GM12892 (cell line): ENCODE measurements at regions not wholly inside any gene's neighbourhood (a gene's known extent, or its start where the extent isn't known, plus 50 kb on each side); places are given as distances from the start of the nearest gene placed in this dataset.

Experiments used
- DNase-seq: peaks from one replicate; pipeline ENCODE4 v3.0.0; 2011; ENCODE audit not compliant: insufficient read length
- FAIRE-seq: peaks from 2 replicates; lab custom pipeline; 2011; peaks lifted over from hg19 to GRCh38; lab: Jason Lieb, UNC
- POLR2A ChIP-seq: IDR thresholded peaks from 2 replicates; pipeline ENCODE4 v1.6.1; 2011; ENCODE audit warnings: low read depth, low read length, control low read depth
- POLR2AphosphoS5 ChIP-seq: IDR thresholded peaks from 2 replicates; pipeline ENCODE4 v1.6.1; 2011; ENCODE audit warnings: low read depth, low read length, control low read depth
- TAF1 ChIP-seq: IDR thresholded peaks from 2 replicates; pipeline ENCODE4 v1.6.1; 2011; ENCODE audit warnings: low read depth, mild to moderate bottlenecking, control low read depth, low read length, borderline replicate concordance

DNA sequence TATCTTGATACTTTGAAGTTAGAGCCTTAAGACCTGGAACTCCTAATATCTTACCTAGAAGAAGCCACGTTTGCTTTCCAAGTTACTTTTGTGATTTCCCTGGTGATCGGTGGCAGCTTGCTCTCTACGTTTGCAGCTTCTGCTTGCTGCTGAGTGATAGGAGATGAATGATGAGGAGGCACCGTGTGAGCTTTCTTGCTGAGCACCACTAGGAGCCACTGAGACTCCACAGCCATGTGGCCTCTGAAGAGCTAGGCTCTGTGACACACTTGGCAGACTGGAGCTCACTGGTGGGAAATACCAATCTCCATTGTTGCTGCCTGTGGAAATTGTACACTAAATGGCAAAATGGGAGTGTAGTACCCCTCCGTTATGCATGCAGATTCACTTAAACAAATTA lies 161.8 kb downstream of the IBTK start:
- peak; percentile 53 for FAIRE-seq
- DNase-seq, result no peak
- no peak for TF ChIP-seq POLR2AphosphoS5
- TF ChIP-seq TAF1, result no peak
- TF ChIP-seq POLR2A, result no peak

DNA sequence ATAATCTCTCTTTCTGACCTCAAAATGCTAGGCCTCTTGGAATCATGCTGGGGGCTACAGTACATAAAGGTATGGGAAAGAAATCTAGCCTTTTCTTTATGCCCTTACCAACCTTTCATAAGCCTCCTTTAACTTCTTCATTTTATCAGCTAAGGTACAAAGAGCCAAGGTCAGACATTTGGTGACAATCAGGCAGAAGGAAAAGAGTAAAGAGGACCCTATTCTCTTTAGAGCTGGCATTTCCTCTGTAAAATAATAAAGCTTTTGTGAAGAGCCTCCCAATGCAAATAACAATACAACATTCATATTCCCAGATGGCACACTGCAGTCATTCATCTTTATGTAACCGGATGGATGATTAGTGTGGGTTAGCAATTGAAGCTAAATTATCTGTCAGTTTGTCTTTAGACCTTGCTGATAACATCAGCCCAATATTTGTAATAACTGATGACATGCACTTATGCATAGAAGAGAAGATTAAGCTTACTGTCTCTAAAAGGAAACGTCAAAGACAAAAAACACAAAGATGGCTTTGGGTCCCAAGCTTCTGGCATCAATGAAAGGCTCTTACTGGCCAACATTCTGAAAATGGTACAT lies 163.1 kb downstream of the IBTK start:
- TF ChIP-seq POLR2A, result no peak
- no peak for TF ChIP-seq POLR2AphosphoS5
- no peak for TF ChIP-seq TAF1
- FAIRE-seq, result no peak
- no peak for DNase-seq

DNA sequence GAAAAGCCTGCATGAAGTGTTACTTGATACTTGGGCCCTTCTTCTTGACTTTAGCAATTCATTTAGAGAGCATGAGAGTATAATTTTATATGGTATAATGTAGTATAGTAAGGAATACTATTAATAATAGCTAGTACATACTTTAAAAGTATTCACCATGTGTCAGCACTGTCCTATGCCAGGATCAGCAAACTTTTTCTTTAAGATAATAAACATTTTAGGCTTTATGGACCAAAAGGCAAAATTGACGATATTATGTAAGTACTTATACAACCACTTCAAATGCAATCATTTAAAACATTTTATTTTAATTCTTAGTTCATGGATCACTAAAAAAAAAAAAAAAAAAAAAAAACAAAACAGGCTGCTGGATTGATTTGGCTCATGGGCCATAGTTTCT lies 163.9 kb downstream of the IBTK start:
- no peak for TF ChIP-seq TAF1
- no peak for TF ChIP-seq POLR2AphosphoS5
- no peak for TF ChIP-seq POLR2A
- DNase-seq (no peak), FAIRE-seq (no peak)

DNA sequence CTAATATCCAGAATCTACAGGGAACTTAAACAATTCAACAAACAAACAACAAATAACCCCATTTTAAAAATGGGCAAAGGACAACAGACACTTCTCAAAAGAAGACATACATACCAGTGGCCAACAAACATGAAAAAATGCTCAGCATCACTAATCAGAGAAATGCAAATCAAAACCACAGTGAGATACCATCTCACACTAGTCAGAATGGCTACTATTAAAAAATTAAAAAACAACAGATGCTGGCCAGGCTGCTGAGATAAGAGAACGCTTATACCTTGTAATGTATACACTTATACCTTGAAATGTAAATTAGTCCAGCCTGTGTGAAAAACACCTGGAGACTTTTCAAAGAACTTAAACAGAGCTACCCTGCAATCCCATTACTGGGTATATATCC lies 166.8 kb downstream of the IBTK start:
- FAIRE-seq, result no peak
- DNase-seq, result no peak
- TF ChIP-seq POLR2A (no peak), POLR2AphosphoS5 (no peak), TAF1 (no peak)

DNA sequence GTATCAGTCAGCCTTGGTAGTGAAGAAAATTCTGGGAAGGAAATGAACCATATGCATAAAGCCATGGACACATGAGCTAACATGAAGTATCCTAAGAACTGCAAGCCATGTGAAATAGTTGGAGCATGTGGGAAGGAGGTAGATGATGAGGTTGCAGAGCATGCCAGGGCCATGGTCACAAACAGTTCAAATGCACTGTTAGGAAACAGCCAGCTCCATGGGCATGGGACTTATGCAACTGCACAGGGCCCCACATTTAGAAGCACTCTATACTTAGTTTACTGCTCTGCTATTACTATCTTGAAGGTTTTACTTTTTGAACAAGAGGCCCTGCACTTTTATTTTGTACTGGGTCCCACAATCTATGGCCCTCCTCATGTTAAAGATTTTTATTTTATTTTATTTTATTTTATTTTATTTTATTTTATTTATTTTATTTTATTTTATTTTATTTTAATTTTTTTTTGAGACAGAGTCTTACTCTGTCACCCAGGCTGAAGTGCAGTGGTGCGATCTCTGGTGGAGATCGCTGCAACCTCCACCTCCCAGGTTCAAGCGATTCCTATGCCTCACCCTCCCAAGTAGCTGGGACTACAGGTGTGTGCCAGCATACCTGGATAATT lies 169.1 kb downstream of the IBTK start:
- no peak for TF ChIP-seq POLR2A
- no peak for TF ChIP-seq POLR2AphosphoS5
- TF ChIP-seq TAF1, result no peak
- FAIRE-seq, result no peak
- no peak for DNase-seq

DNA sequence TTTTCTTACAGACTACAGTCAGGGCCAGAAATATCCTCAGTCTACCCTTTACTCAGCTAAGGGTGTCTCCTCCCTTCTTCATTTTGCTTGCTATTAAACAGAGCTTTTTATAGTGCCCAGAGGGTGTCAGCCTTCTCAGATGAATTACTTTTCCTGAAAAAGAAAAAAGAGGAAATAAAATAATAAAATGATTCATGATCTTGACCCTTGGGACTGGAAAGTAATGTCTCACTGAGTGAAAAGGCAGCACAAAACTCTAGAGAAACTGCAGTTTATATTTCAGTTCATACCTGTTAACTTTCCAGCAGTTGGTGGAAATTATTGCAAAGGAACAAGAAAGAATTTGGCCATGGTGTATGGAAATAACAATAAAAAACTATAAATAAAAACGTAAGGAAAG lies 170.6 kb downstream of the IBTK start:
- no peak for FAIRE-seq
- no peak for TF ChIP-seq POLR2AphosphoS5
- TF ChIP-seq TAF1, result no peak
- no peak for TF ChIP-seq POLR2A
- no peak for DNase-seq

DNA sequence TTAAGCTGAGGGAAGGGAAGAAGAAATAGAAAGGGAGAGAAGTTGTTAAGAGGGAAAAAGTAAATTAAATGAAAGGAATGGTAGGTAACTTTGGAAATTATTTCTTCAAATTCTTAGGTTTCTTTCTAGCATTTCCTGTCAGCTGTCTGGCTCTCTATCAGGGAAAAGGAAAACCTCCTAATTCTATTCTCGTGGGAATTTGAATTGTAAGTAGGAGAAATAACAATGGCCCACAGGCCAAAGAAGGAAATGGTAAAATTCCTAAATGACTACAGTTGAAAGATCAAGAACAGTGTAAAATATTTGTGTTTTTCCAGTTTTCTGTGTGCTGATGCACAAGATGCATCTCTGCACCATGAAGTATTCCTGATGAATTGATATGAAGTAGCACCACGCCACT lies 173.0 kb downstream of the IBTK start:
- FAIRE-seq (no peak), DNase-seq (no peak)
- TF ChIP-seq POLR2A (no peak), POLR2AphosphoS5 (no peak), TAF1 (no peak)

DNA sequence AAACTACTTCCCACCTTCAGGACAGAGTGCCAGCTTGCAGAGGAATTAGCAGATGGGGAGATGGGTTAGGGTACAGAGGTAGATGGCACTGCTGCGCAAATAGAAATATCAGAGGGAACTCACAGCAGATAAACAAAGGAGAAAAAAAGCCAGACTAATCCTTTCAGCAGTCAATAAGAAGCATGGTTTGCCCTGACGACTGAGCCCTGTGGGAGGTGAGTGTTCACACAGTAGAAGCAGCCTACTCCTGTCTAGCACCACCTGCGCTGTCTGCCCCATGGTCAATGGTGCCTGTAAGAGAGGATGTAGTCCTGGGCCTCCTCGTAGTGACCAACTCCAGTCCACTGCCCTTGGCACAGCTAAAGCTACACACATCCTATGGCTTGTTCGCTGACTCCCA lies 174.1 kb downstream of the IBTK start:
- FAIRE-seq, result no peak
- TF ChIP-seq POLR2A (no peak), TAF1 (no peak), POLR2AphosphoS5 (no peak)
- no peak for DNase-seq

DNA sequence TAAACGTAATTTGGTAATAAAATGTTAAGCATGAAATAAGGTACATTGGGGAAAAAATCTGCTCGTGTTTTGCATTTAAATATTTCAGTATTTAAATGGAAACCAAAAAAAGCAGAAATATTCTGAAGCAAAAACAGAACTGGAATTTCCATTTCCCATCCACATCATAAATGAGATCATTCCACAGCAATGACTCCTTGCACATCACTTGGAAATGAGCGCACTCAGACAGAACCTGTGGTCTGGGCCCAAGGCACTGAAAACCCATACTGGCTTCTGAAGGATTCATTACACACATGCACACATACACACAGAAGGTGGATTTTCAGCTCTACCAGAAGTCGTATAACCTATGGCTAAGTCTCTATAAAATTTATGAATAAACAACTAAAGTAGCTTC lies 174.8 kb downstream of the IBTK start:
- TF ChIP-seq TAF1 (no peak), POLR2AphosphoS5 (no peak), POLR2A (no peak)
- FAIRE-seq (no peak), DNase-seq (no peak)

DNA sequence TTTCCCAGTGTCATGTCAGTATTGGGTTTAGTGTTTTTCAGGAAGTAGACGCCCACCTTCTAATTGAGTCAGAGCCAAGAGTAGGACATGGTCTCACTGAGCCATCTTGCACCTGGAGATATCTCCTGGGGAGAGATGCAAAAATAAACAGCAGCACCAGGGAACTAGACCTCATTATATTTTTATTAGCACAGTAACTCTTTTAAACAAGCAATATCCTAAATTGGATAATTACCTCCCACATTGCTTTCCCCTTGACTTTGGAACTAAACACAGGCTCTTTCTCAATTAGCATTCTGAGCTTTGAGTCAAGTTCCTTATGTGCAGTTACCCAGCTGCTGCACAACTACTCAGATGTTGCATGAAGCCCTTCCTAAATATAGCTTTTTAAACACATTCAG lies 175.4 kb downstream of the IBTK start:
- FAIRE-seq, result no peak
- no peak for TF ChIP-seq POLR2AphosphoS5
- TF ChIP-seq TAF1, result no peak
- no peak for TF ChIP-seq POLR2A
- no peak for DNase-seq

DNA sequence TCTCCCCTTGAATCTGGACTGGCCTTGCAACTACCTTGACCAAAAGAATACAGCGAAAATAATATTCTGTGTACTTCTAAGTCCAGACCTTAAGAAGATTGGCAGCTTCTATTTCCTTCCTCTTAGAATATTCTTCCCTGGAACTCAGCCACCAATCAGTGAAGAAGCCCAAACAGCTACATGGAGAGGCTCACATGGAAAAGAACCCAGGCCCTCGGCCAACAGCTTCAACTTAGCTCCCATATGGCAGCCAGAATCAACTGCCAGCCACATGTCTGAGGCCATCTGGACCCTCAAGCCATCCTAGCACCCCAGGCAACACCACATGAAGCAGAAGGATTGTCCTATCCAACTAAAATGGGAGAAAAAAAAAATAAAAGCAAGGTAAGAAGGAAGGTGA lies 178.8 kb downstream of the IBTK start:
- TF ChIP-seq TAF1, result no peak
- TF ChIP-seq POLR2A, result no peak
- TF ChIP-seq POLR2AphosphoS5, result no peak
- FAIRE-seq (no peak), DNase-seq (no peak)

DNA sequence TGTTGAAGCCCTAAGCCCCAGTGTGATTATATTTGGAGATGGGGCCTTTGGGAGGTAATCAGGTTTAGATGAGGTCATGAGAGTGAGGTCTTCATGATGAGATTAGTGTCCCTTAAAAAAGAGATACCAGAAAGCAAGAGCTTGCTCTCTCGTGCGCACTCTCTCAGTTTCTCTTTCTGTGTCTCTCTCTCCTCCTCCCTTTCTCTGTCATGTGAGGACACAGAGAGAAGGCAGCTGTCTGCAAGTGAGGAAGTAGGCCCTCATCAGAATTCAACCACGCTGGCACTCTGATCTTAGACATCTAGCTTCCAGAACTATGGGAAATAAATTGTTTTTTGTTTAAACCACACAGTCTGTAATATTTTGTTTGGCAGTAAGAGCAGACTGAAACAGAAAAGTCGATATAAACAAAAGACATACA lies 180.5 kb downstream of the IBTK start:
- DNase-seq (no peak), FAIRE-seq (peak; percentile 56)
- TF ChIP-seq POLR2AphosphoS5 (no peak), POLR2A (peak; percentile 34; the same call in 1 of the 2 replicates), TAF1 (no peak)

DNA sequence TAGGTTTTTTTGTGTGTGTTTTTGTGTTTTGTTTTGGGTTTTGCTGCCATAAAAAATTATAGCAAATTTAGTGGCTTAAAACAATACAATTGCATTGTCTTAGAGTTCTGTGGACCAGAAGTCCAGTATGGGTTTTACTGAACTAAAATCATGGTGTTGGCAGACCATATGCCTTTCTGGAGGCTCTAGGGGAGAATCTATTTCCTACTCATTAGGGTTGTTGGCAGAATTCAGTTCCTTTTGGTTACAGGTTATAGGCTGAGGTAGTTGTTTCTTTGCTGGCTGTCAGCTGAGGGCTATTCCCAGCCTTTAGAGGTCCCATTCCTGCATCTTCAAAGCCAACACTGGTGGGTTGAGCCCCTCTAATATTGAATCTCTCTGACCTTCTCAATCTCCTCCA lies 181.3 kb downstream of the IBTK start:
- TF ChIP-seq TAF1 (no peak), POLR2A (no peak), POLR2AphosphoS5 (no peak)
- DNase-seq (no peak), FAIRE-seq (no peak)

DNA sequence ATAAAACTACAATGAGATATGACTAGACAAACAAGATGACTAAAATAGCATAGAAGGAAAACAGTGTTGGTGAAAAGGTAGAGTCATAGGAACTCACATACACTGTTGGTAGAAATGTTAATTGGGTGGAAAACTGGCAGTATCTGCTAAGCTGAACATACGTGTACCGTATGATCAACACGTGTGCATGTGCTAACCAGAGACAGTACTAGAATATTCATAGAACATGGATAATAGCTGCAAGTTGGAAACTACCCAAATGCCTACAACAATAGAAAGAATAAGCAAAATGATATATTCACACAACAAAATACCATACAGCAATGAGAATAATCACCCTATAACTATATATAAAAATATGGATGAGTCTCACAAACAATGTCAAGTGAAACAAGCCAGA lies 184.0 kb downstream of the IBTK start:
- DNase-seq (no peak), FAIRE-seq (no peak)
- no peak for TF ChIP-seq POLR2AphosphoS5
- TF ChIP-seq TAF1, result no peak
- TF ChIP-seq POLR2A, result no peak
